ENCODE measurements at regions not wholly inside any gene's neighbourhood (a gene's known extent, or its start where the extent isn't known, plus 50 kb on each side); places are given as distances from the start of the nearest gene placed in this dataset.

GRCh38 chr5:93891491-93892480 is 150.4 kb upstream of the POU5F2 start:
- POLR2A ChIA-PET: no interaction called here

GRCh38 chr5:93890657-93891056 is 149.3 kb upstream of the POU5F2 start:
- ChIA-PET POLR2A (no interaction called here), CTCF (no interaction called here)

More at GRCh38 chr5:93891491-93892480, 150.4 kb upstream of the POU5F2 start:
- CTCF ChIA-PET: no interaction called here

GRCh38 chr5:93887678-93888077 is 146.3 kb upstream of the POU5F2 start:
- CTCF ChIA-PET: interaction anchor here (1.6 kb wide), 1 partner anchor 11 kb away, joined by 3 read pairs; no protein-coding TSS in a partner anchor
- POLR2A ChIA-PET: no interaction called here

- ChIA-PET POLR2A (no interaction called here), CTCF (interaction anchor here (1.6 kb wide), 1 partner anchor 12 kb away, joined by 3 read pairs; no protein-coding TSS in a partner anchor)
Measured at GRCh38 chr5:93886917-93887361, 145.5 kb upstream of the POU5F2 start.

GRCh38 chr5:93886098-93886806 is 144.9 kb upstream of the POU5F2 start:
- ChIA-PET POLR2A (no interaction called here), CTCF (interaction anchor here (1.6 kb wide), 1 partner anchor 13 kb away, joined by 3 read pairs; no protein-coding TSS in a partner anchor)

- POLR2A ChIA-PET: no interaction called here
- CTCF ChIA-PET: no interaction called here
Measured at GRCh38 chr5:93884254-93884653, 142.9 kb upstream of the POU5F2 start.

GRCh38 chr5:93883459-93883858 is 142.1 kb upstream of the POU5F2 start:
- ChIA-PET POLR2A (no interaction called here), CTCF (no interaction called here)

GRCh38 chr5:93875693-93876092 is 134.3 kb upstream of the POU5F2 start:
- ChIA-PET CTCF (no interaction called here), POLR2A (no interaction called here)

- POLR2A ChIA-PET: interaction anchor here (0.6 kb wide), 1 partner anchor 917 kb away, joined by 3 read pairs; no protein-coding TSS in a partner anchor
- CTCF ChIA-PET: no interaction called here
Measured at GRCh38 chr5:93874491-93874890, 133.1 kb upstream of the POU5F2 start.

- POLR2A ChIA-PET: interaction anchor here (0.6 kb wide), 1 partner anchor 918 kb away, joined by 3 read pairs; no protein-coding TSS in a partner anchor
- CTCF ChIA-PET: no interaction called here
Measured at GRCh38 chr5:93874080-93874479, 132.7 kb upstream of the POU5F2 start.

GRCh38 chr5:93873211-93873736 is 131.9 kb upstream of the POU5F2 start:
- CTCF ChIA-PET: no interaction called here

GRCh38 chr5:93870649-93871048 is 129.2 kb upstream of the POU5F2 start:
- CTCF ChIA-PET: no interaction called here
- POLR2A ChIA-PET: no interaction called here

More at GRCh38 chr5:93873211-93873736, 131.9 kb upstream of the POU5F2 start:
- POLR2A ChIA-PET: no interaction called here

- POLR2A ChIA-PET: no interaction called here
- CTCF ChIA-PET: no interaction called here
Measured at GRCh38 chr5:93868851-93869250, 127.5 kb upstream of the POU5F2 start.

- ChIA-PET CTCF (no interaction called here), POLR2A (no interaction called here)
Measured at GRCh38 chr5:93850311-93850710, 108.9 kb upstream of the POU5F2 start.

- CTCF ChIA-PET: no interaction called here
Measured at GRCh38 chr5:93845376-93845775, 104.0 kb upstream of the POU5F2 start.

GRCh38 chr5:93831449-93831848 is 90.0 kb upstream of the POU5F2 start:
- CTCF ChIA-PET: no interaction called here
- POLR2A ChIA-PET: no interaction called here

More at GRCh38 chr5:93845376-93845775, 104.0 kb upstream of the POU5F2 start:
- POLR2A ChIA-PET: no interaction called here

GRCh38 chr5:93830893-93831292 is 89.5 kb upstream of the POU5F2 start:
- ChIA-PET POLR2A (no interaction called here), CTCF (no interaction called here)

- POLR2A ChIA-PET: no interaction called here
- CTCF ChIA-PET: no interaction called here
Measured at GRCh38 chr5:93829346-93829745, 87.9 kb upstream of the POU5F2 start.

GRCh38 chr5:93821891-93822415 is 80.6 kb upstream of the POU5F2 start:
- CTCF ChIA-PET: no interaction called here
- POLR2A ChIA-PET: no interaction called here

GRCh38 chr5:93819668-93820067 is 78.3 kb upstream of the POU5F2 start:
- ChIA-PET CTCF (no interaction called here), POLR2A (no interaction called here)

Data from activated CD8-positive, alpha-beta memory T cell treated with anti-CD3 and anti-CD28 coated beads for 36 hours (primary cell).